Activated gamma-delta T cell treated with anti-CD3 and anti-CD28 coated beads, Interleukin-2, amount 50 U/mL, for 16 hours (primary cell): ENCODE measurements at regions not wholly inside any gene's neighbourhood (a gene's known extent, or its start where the extent isn't known, plus 50 kb on each side); places are given as distances from the start of the nearest gene placed in this dataset.
"Not testable (repeated sequence)": the region's sequence is repeated elsewhere in the genome, so short reads cannot be mapped to it uniquely, and the experiment has no call there.

Source experiments
- DNase-seq: peaks from one replicate; pipeline ENCODE4 v3.0.0-alpha.2; 2020; ENCODE audit warnings: low read depth

DNA sequence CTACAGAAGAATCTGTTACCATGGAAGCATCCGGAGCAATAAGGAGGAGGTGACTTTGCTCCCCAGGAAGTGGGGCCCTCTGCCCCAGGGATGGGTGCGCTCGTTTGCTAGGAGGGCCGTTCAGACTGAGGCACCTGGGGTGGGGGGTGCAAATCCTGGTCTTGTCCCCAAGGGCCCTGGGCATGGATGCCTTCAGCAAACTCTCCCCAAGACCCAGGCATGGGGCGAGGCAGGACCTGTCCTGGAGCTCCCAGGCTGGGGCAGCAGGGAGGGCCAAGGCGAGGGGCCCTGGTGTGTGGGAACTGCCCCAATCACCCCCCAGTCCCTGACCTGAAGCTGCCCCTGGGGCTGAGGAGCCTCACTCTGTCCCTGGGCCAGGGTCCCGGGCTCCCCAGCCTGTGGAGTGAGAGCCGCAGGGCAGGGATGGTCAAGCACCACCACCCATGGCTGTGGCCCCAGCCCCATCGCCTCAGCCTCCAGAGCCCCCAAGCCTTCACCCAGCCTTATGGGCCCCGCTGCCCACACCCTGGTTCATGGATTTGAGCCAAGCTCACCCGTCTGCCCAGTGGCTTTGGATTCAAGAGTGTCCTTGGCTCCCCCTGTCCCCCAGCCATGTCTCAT lies 240.6 kb upstream of the SGCG start:
- DNase-seq: no peak

DNA sequence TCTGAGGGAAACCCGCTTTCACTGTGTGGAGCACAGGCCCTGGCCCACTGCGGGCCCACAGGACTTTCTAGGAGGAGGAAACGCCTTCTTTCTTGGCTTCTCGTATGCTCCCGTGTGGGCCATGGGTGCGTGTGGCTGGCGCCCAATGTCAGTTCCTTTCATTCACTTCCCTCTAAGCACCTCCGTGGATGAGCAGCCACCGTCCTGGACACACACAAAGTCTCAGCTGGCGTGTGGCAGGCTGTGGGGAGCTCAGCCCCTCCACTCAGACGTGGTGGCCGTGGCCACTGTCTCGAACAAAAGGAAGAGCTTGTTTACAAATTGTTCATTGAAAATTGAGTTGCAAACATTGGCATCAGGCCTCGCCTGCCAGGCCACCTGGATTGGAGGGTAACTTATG lies 240.0 kb upstream of the SGCG start:
- no peak for DNase-seq

DNA sequence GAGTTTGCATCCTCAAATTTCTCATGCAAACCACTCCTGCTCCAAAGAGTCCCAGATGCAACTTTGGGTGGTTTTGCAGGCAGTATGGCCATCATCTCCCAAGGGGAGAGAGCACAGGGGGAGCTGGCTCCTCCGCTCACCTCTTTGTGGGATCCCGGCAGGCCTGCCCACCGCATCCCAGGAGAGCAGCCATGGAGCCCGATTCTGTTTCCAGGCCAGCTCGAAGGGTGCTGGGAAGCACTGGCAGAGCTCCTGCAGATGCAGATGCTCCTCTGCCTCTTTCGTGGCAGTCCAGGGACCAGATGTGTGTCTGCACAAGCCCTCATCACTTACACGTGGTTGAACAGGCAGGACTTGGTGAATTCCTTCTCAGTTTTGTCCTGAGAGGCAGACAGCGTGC lies 239.3 kb upstream of the SGCG start:
- DNase-seq: not testable (repeated sequence)

GRCh38 chr13:22942831-22943230 lies 237.9 kb upstream of the SGCG start:
- not testable (repeated sequence) for DNase-seq

DNA sequence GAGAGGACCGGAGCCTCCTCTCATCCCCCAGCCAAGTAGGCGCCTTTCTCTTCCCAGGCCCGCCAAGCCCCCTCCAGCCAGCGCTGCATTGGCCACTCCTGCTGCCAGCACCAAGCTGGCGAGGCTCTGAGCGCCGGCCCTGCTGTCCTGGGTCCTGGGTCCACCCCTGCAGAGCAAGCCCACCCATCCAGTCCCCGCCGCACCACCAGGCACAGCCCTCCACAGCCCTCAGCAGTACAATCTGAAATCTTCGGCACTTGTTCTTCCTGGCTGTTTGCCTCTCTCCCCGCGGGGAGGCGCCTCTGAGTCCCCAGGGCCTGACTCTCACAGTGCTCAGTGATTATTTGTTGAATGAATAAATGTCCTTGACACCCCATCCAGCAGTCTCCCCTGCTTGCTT lies 236.4 kb upstream of the SGCG start:
- no peak for DNase-seq

DNA sequence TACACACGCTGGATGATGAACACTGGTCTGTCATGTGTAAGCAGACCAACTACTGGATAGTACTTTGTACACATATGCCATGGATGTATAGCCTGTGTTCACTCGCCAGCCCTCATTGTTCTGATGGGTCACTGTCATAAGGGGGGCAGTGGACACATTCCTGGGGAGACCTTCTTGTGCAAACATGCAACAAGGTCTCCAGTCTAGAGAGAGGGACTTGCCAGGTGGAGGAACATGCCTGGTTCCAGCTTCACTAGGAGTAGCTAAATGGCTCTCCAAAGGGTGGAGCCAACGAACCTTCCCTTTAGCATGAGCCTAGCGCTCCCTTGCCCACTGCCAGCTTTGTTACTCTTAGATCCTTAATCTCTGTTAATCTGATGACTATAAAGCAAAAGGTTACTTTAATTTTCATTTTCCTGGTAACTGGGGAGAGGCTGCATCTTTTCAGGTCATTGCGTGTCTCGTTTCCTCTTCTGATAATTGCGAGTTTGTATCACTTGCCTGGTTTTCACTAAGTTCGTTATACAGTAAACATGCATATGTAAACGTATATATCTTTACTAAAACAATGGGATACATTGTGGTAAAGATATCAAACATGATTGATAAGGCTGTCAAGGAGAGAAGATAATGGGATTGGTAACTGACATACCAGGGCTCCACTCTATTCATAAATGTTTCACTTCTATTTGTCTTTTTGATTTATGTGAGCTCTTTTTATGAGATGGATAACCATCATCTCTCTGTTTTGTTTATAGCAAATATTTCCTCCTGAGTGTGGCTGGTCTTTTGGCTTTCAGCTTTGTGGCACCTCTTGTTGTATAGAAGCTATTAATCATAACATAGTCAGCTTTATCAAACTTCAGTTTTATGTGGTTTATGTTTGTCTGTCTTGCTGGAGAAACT lies 235.2 kb upstream of the SGCG start:
- no peak for DNase-seq

- no peak for DNase-seq
Measured at GRCh38 chr13:22948421-22948820, 232.4 kb upstream of the SGCG start.

DNA sequence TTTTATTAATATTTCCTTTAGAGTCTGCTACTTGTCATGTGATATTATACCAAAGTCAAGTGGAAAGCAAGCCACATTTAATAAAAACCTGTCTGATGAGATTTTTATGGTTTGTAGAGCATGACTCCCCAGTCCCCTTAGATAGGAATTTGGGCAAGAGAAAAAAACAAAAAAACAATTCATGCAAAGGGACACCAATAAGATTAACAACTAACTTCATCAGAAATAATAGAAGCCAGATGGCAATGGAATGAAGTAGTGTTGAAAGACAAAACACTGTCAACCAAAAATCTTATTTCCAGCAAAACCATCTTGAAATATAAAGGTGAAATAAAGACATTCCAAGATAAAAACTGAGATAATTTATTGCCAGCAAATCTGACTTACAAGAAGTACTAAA lies 228.8 kb upstream of the SGCG start:
- not testable (repeated sequence) for DNase-seq

DNA sequence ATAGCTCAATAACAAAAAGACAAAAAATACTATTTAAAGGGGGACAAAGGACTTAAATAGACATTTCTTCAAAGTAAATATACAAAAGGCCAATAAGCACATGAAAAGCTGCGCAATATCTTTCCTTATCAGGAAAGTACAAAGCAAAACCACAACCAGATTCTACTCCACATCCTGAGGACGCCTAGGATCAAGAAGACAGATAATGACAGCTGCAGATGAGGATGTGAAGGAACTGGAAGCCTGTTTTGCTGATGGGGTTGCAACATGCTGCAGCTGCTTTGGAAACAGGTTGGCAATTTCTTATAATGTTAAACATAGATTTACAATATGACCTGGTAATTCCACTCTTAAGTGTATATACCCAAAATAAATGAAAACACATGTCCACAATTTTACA lies 225.6 kb upstream of the SGCG start:
- not testable (repeated sequence) for DNase-seq

GRCh38 chr13:22956456-22957115 lies 224.2 kb upstream of the SGCG start:
- DNase-seq: not testable (repeated sequence)

DNA sequence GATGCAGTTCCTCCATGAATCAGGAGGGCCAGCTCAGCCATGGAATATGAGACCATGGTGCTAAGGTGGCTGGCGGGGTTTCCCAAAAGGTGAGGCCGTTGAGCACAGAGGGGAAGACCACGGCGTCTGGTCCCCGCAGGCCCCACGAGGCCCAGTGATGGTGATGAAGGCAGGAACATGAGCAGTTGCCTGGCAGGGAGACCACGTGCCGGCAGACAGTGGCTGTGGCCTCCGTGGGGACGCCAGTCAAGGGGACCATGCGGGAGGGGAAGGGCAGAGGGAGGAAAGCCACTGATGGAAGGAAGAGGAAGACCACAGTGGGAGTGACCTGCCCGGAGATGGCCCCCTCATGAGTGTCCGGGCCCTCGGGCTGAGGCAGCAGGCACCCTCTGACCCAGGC lies 220.9 kb upstream of the SGCG start:
- not testable (repeated sequence) for DNase-seq

GRCh38 chr13:22960827-22961226 lies 220.0 kb upstream of the SGCG start:
- DNase-seq: no peak

- DNase-seq: not testable (repeated sequence)
Measured at GRCh38 chr13:22961342-22961741, 219.4 kb upstream of the SGCG start.

DNA sequence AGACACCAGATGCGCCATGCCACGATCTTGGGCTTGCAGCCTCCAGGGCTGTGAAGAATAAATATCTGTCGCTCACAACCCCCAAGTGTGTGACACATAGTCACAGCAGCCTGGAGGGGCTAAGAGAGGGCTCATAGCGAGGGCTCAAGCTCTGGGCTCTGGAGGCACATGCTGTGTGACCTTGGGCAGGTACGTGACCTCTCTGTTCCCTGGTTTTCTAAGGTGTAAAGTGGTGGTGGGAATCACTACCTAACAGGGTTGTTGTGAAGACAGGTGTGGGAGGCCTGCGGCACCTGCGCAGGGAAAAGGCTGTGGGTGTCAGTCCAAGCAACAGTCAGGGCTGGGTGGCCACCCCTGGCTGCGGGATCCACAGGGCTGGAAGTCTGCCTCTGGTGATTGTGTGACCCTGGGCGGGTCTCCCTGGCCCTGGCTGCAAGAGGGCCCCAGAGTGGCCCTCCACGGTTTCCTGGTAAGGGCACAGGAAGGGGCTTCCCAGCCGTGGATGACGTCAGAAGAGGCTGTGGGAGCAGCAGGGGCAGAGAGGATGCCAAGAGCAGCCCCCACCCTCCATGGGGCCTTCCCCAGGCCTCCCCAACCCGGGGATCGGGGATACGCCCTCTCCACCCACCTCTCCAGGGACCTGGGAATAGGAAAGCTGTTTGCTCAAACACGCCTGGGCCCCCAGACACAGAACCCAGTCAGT lies 218.8 kb upstream of the SGCG start:
- DNase-seq: no peak

DNA sequence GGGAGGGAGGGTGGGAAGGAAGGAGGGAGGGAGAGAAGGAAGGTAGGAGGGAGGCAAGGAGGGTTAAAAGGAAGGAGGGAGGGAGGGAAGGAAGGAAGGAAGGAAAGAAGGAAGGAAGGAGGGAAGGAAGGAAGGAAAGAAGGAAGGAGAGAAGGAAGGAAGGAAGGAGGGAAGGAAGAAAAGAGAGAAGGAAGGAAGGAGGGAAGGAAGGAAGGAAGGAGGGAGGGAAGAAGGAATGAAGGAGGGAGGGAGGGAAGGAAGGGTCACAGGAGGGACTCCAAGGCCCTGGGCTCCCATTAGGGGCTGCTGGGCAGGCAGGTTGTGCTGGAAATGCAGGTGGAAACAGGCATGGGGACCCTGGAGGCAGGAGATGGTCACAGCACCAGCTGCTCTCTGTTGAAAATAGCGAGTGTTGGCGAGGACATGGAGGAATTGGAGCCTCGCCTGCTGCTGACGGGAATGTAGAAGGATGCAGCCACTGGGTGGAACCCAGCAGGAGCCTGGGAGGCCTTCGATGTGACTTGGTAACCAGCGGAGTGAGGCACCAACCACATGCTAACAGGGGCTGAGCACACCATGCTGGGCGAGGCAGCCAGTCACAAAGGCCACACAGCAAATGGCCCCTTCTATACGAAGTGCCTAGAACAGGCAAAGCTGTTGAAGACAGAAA lies 217.3 kb upstream of the SGCG start:
- DNase-seq: not testable (repeated sequence)

DNA sequence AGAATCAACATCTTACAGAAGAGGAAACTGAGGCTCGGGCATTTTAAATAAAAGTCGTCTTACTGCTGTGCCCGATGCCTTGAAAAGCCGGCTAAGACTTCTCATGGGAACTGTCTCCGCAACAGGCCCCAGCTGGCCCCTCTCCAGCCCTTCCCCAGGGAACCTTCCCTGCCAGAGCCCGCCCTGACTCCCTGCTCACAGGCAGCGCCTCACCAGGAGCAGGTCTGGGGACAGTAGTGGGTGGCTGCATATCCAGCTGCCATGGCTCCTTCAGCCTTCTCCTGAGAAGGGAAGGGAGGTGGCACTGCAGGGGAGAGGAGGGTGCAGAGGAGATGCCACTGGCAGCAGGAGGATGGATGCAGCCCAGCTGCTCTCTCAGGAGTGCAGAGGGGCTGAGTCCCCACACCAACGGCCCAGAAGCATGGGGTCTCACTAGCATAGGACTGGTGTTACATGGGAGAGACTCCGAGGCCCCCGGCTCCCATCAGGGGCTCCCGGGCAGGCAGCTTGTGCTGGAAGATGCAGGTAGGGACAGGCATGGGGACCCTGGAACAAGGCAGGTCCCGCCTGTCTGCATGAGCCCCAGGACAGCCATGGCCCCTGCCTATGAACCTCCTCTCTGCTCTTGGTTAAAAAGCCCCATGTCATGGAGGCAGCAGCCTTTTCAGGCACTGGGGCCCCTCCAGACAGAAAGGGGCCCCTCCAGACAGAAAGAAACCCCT lies 216.4 kb upstream of the SGCG start:
- DNase-seq: no peak

- DNase-seq: not testable (repeated sequence)
Measured at GRCh38 chr13:22965011-22965857, 215.5 kb upstream of the SGCG start.

GRCh38 chr13:22965858-22966239 lies 214.9 kb upstream of the SGCG start:
- not testable (repeated sequence) for DNase-seq

- DNase-seq: not testable (repeated sequence)
Measured at GRCh38 chr13:22966753-22967152, 214.0 kb upstream of the SGCG start.

GRCh38 chr13:22967669-22968068 lies 213.1 kb upstream of the SGCG start:
- DNase-seq: no peak
